Esophagus muscularis mucosa (tissue), 3 donors: ENCODE measurements at regions not wholly inside any gene's neighbourhood (a gene's known extent, or its start where the extent isn't known, plus 50 kb on each side); places are given as distances from the start of the nearest gene placed in this dataset.

Experiments used
- POLR2A ChIP-seq: fragments of 450-650 bp; IDR thresholded peaks from one replicate; pipeline ENCODE4 v1.6.1; 2017; ENCODE audit warnings: antibody characterized with exemption, moderate library complexity, mild to moderate bottlenecking, low read depth
- TF ChIP-seq, protein P1 (sequence below), 3 experiments: fragments of 200-600 bp in 2 of 3; fragments of 450-650 bp in 1 of 3; sonication (generic) in 2 of 3; IDR thresholded peaks; one replicate each; pipeline ENCODE4 v1.5.1; 2017 to 2019; ENCODE audit warnings: antibody characterized with exemption in 3 of 3, mild to moderate bottlenecking in 2 of 3, moderate library complexity in 1 of 3

- TF ChIP-seq, protein P1, sequence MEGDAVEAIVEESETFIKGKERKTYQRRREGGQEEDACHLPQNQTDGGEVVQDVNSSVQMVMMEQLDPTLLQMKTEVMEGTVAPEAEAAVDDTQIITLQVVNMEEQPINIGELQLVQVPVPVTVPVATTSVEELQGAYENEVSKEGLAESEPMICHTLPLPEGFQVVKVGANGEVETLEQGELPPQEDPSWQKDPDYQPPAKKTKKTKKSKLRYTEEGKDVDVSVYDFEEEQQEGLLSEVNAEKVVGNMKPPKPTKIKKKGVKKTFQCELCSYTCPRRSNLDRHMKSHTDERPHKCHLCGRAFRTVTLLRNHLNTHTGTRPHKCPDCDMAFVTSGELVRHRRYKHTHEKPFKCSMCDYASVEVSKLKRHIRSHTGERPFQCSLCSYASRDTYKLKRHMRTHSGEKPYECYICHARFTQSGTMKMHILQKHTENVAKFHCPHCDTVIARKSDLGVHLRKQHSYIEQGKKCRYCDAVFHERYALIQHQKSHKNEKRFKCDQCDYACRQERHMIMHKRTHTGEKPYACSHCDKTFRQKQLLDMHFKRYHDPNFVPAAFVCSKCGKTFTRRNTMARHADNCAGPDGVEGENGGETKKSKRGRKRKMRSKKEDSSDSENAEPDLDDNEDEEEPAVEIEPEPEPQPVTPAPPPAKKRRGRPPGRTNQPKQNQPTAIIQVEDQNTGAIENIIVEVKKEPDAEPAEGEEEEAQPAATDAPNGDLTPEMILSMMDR (IDR thresholded peaks at IDR 0.05), result no peak
- TF ChIP-seq POLR2A, result no peak
Measured at GRCh38 chr18:59044855-59045254, 94.8 kb upstream of the SEC11C start.
